NCI-H2029 (cell line): ENCODE measurements at regions not wholly inside any gene's neighbourhood (a gene's known extent, or its start where the extent isn't known, plus 50 kb on each side); places are given as distances from the start of the nearest gene placed in this dataset.

Experiments used
- DNase-seq: peaks from one replicate; lab custom pipeline; 2025; lab: John Stamatoyannopoulos, UW

- no peak for DNase-seq
Measured at GRCh38 chr6:109227646-109228045, 132.3 kb downstream of the CEP57L1 start.

GRCh38 chr6:109226353-109226752, 131.0 kb downstream of the CEP57L1 start:
- no peak for DNase-seq

DNA sequence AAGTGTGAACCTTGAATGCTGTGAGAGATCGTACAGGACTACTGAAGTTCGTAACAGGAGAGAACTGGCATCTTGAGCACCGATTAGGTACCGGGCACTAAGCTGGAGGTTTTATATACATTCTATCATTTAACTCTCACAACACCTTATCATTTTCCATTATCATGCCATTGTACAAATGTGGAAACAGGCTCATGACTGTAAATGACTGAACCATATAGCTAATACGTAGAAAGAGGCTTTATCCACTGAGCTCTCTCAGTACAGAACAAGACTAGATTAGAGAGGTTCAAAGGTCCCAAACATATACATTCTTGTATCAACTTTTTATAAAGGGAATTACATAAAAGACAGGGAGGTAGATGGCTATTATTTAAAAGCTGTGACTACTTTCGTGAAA, 130.6 kb downstream of the CEP57L1 start:
- DNase-seq, result no peak

- DNase-seq, result no peak
Measured at GRCh38 chr6:109224994-109225393, 129.7 kb downstream of the CEP57L1 start.

GRCh38 chr6:109224107-109224875, 129.0 kb downstream of the CEP57L1 start:
- no peak for DNase-seq

DNA sequence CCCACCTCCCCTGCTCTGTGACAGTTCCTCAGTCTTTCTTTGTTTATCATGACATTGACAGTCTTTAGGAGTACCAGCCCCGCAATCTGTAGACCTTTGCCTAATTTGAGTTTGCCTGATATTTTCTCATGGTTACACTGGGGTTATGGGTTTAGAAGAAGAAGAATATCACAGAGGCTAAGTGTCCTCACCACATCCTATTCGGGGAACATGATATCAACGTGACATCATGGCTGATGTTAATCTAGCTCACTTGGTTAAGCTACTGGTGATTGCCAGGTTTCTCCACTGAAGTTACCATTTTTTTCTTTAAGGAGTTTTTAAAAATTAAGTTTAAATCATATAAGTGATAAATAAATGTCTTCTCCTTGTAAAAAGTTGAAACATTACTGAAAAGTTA, 127.5 kb downstream of the CEP57L1 start:
- DNase-seq, result no peak

DNA sequence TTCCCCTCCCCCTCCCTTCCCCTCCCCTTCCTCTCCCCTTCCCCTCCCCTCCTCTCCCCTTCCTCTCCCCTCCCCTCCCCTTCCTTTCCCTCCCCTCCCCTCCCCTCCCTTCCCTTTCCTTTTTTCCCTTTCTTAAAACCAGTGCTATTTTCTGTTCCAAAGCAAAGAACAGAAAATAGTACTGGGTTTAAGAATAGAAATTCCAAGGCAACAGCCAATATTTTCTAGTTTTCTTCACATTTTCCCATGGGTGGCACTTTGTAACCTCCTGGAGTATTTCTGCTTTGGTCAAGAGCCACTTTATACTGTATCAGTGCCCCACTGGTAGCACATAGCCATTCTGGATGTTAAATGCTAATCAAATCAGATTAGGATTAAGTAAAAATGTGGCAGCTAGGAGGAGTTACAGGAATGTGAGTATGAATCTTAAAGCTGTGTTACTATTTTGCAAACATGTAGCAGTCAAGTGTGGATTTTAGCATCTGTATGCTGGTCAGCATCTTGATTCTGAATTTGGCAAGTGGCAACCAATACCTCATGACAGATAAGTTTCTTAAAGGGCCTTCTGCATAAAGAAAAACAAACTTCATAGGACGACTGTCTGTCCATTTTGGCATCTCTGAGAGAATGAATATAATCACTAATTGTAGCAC, 126.4 kb downstream of the CEP57L1 start:
- DNase-seq, result no peak
